K562 (cell line): ENCODE measurements at regions not wholly inside any gene's neighbourhood (a gene's known extent, or its start where the extent isn't known, plus 50 kb on each side); places are given as distances from the start of the nearest gene placed in this dataset.

Experiments used
- ATAC-seq: fragments of 200-7000 bp; cut with Tn5 transposase; 3 replicates; pipeline ENCODE4 v1.9.1; 2020; ENCODE audit warnings: moderate library complexity
- BruUV-seq: library from RNA; stranded (reverse); fragments of 400-500 nt; replicated peaks from 2 replicates; lab custom pipeline; 2021; lab: Mats Ljungman, UMichigan
- CTCF ChIA-PET: fragments of 300-600 bp; formaldehyde crosslinking; extraction: SDS; loops from one replicate; lab custom pipeline; 2021; ENCODE audit warnings: low intra/inter-chr PET ratio; lab: Yijun Ruan, JAX
- POLR2A ChIA-PET: fragments of 300-600, 350-650 bp; sonication (Branson Sonifier 250); formaldehyde crosslinking; extraction: SDS; loops from one replicate; lab custom pipeline; 2021; ENCODE audit warnings: antibody characterized with exemption, inconsistent platforms; lab: Yijun Ruan, JAX
- DNase-seq, 4 experiments: peaks; one replicate each; pipeline versions ENCODE4 v3.0.0 to v3.0.0-alpha.2; 2011 to 2018; ENCODE audit warnings: low spot score in 3 of 4, mixed read lengths in 3 of 4; ENCODE audit errors: extremely low read depth in 1 of 4
- FAIRE-seq: peaks from 2 replicates; lab custom pipeline; 2011; peaks lifted over from hg19 to GRCh38; lab: Jason Lieb, UNC
- H2AFZ ChIP-seq: 2 replicates; pipeline ENCODE4 v1.6.0; 2011; ENCODE audit warnings: low read depth, low read length, control low read depth, inconsistent platforms
- H3K27ac ChIP-seq: fragments of 200-600 bp; 3 replicates; pipeline ENCODE4 v1.8.0; 2011; ENCODE audit warnings: low read depth, mild to moderate bottlenecking, control low read depth, inconsistent platforms, low read length, moderate library complexity, mixed read lengths; ENCODE audit errors: extremely low read depth
- H3K27me3 ChIP-seq, 2 experiments: fragments of 300-600 bp in 1 of 2; 2 replicates in 1 of 2; 3 replicates in 1 of 2; pipeline versions ENCODE4 v1.6.0 to v1.8.0; 2011; ENCODE audit warnings: inconsistent platforms in 2 of 2, low read length in 2 of 2, mild to moderate bottlenecking in 1 of 2, mixed read lengths in 1 of 2, moderate library complexity in 1 of 2; ENCODE audit not compliant: control insufficient read depth in 2 of 2, insufficient read depth in 2 of 2
- H3K36me3 ChIP-seq: fragments of 300-600 bp; 3 replicates; pipeline ENCODE4 v1.8.0; 2011; ENCODE audit warnings: mild to moderate bottlenecking, low read length, inconsistent platforms; ENCODE audit not compliant: control insufficient read depth, insufficient read depth
- H3K4me1 ChIP-seq, 2 experiments: fragments of 200-600 bp in 1 of 2; replicated peaks in 1 of 2; 2 replicates in 1 of 2; 3 replicates in 1 of 2; pipeline versions ENCODE4 v1.5.1 to v1.8.0; 2011; ENCODE audit warnings: inconsistent platforms in 2 of 2, low read length in 2 of 2, mild to moderate bottlenecking in 1 of 2, mixed read lengths in 1 of 2, moderate library complexity in 1 of 2; ENCODE audit not compliant: control insufficient read depth in 2 of 2, insufficient read depth in 2 of 2
- H3K4me2 ChIP-seq: 2 replicates; pipeline ENCODE4 v1.6.1; 2011; ENCODE audit warnings: low read length, control low read depth, inconsistent platforms, mixed read lengths; ENCODE audit not compliant: insufficient read depth
- H3K4me3 ChIP-seq: fragments of 200-600 bp; sonication (generic), shearing (Covaris generic); 2 replicates; pipeline ENCODE4 v1.5.1; 2016; ENCODE audit warnings: control low read depth, inconsistent platforms
- H3K79me2 ChIP-seq: fragments of 200-600 bp; 3 replicates; pipeline ENCODE4 v1.8.0; 2011; ENCODE audit warnings: low read length, inconsistent platforms; ENCODE audit not compliant: control insufficient read depth, insufficient read depth
- H3K9ac ChIP-seq, 2 experiments: 2 replicates each; pipeline versions ENCODE4 v1.6.0 to v1.6.1; 2011; ENCODE audit warnings: low read depth in 2 of 2, low read length in 2 of 2, control low read depth in 1 of 2, inconsistent platforms in 1 of 2, mild to moderate bottlenecking in 1 of 2, mixed read lengths in 1 of 2; ENCODE audit not compliant: insufficient read depth in 1 of 2
- H3K9me1 ChIP-seq: one replicate; pipeline ENCODE4 v1.6.0; 2011; ENCODE audit warnings: inconsistent platforms, mild to moderate bottlenecking, low read length, moderate library complexity; ENCODE audit not compliant: control insufficient read depth, insufficient read depth
- H3K9me3 ChIP-seq: replicated peaks from 2 replicates; pipeline ENCODE4 v1.5.1; 2011; ENCODE audit warnings: low read depth, low read length, inconsistent platforms; ENCODE audit not compliant: control insufficient read depth, insufficient read depth
- H4K20me1 ChIP-seq: replicated peaks from 2 replicates; pipeline ENCODE4 v1.6.1; 2011; ENCODE audit warnings: low read length, inconsistent platforms, mixed read lengths; ENCODE audit not compliant: control insufficient read depth, insufficient read depth
- BRF2 ChIP-seq: IDR thresholded peaks from 3 replicates; pipeline ENCODE4 v1.6.1; 2011; ENCODE audit warnings: borderline replicate concordance, mild to moderate bottlenecking; ENCODE audit not compliant: insufficient read length, insufficient read depth
- KDM5B ChIP-seq: fragments of 200-600 bp; sonication (generic); IDR thresholded peaks from 2 replicates; pipeline ENCODE4 v1.6.1; 2012; ENCODE audit warnings: low read depth, mild to moderate bottlenecking, moderate library complexity, low read length, control low read depth, inconsistent platforms; ENCODE audit not compliant: insufficient replicate concordance
- SPI1 ChIP-seq: IDR thresholded peaks from 2 replicates; pipeline ENCODE4 v1.6.1; 2011; ENCODE audit warnings: low read depth, low read length, control low read depth, borderline replicate concordance
- WGBS: fragments of 100-300 bp; shearing (Covaris generic); methylation state at CpG from one replicate; pipeline ENCODE4 v1.1.6; 2016; ENCODE audit warnings: low coverage, mixed read lengths; ENCODE audit not compliant: insufficient coverage; ENCODE audit errors: missing lambda C conversion rate; 5-methylcytosine and 5-hydroxymethylcytosine counted together
- in situ Hi-C: fragments of 300-500 bp; cut with MboI; formaldehyde crosslinking; loops from 4 replicates; pipeline ENCODE4 v1.15.0; 2018; ENCODE audit warnings: inconsistent platforms, mixed read lengths
- intact Hi-C: fragments of 100-400 bp; cut with micrococcal nuclease; formaldehyde crosslinking; loops from 2 replicates; pipeline ENCODE4 v1.14.2; 2022

DNA sequence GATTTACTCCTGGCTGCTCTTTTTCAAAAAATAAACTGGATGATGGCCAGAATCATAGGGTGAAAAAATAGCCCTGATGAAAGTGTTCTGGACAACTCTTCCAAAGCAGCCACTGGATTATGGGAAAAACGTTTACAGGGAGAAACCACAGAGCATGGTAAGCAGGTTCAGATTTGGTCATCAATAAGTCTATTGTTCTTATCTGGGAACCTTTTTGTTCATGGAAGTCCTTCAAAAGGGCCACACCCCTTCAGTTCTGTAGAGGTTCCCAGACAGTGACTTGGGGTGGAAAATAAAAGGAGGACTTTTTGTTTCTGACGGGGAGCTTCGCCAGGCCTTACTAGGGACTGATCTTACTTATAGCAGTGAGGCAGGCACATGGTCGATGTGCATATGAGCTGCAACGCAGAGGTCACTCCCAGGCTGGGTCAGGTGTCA, 117.4 kb upstream of the SLC38A2 start (continued):
- TF ChIP-seq KDM5B = no peak
- TF ChIP-seq, all 486 proteins: peak for 2

- H3K4me1 ChIP-seq = peaks cover 3 to 21% of the 10 kb centered on the region in 2 experiments; a peak in 4 of 5 replicates
- ChIA-PET CTCF (no interaction called here), POLR2A (no interaction called here)
- H3K27me3 ChIP-seq = no peaks in the 10 kb centered on the region
- ATAC-seq = no peak
- WGBS = 52% methylated on average over 7 of the region's 7 CpGs
- H3K36me3 ChIP-seq = no peaks in the 10 kb centered on the region
- H4K20me1 ChIP-seq = no peaks in the 10 kb centered on the region
- H3K79me2 ChIP-seq = no peaks in the 10 kb centered on the region
- FAIRE-seq = no peak
- H3K9me1 ChIP-seq = no peaks in the 10 kb centered on the region
- H3K4me2 ChIP-seq = no peak overlapping the region
- H3K9me3 ChIP-seq = no peaks in the 10 kb centered on the region
- BruUV-seq = no TSS peak
- TF ChIP-seq SPI1 (peak; percentile 73; the same call in 1 of the 2 replicates), BRF2 (no peak)
- intact Hi-C loops (no loop called here), in situ Hi-C loops (no loop called here)
- no peak overlapping the region for H2AFZ ChIP-seq
- H3K27ac ChIP-seq = no peak overlapping the region
- no peak overlapping the region for H3K9ac ChIP-seq
- DNase-seq = no peak
- H3K4me3 ChIP-seq = no peak overlapping the region
Observed at GRCh38 chr12:46487567-46488131, 115.1 kb upstream of the SLC38A2 start.
